ENCODE measurements at regions not wholly inside any gene's neighbourhood (a gene's known extent, or its start where the extent isn't known, plus 50 kb on each side); places are given as distances from the start of the nearest gene placed in this dataset.

DNA sequence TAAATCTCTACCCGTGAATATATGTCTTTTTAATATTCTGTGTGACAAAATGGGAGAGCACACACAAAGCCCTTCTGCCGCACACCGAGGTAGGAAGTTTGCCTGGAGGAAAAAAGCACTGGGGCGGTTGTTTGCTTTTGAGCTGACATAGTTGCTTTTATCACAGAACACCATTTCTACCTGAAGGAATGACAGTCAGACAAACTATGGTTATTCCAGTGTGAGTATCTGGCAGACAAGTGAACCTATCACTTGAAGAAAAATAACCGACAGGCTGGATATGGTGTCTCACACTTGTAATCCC, 67.6 kb upstream of the SERTAD2 start (continued):
- TF ChIP-seq, protein P1, sequence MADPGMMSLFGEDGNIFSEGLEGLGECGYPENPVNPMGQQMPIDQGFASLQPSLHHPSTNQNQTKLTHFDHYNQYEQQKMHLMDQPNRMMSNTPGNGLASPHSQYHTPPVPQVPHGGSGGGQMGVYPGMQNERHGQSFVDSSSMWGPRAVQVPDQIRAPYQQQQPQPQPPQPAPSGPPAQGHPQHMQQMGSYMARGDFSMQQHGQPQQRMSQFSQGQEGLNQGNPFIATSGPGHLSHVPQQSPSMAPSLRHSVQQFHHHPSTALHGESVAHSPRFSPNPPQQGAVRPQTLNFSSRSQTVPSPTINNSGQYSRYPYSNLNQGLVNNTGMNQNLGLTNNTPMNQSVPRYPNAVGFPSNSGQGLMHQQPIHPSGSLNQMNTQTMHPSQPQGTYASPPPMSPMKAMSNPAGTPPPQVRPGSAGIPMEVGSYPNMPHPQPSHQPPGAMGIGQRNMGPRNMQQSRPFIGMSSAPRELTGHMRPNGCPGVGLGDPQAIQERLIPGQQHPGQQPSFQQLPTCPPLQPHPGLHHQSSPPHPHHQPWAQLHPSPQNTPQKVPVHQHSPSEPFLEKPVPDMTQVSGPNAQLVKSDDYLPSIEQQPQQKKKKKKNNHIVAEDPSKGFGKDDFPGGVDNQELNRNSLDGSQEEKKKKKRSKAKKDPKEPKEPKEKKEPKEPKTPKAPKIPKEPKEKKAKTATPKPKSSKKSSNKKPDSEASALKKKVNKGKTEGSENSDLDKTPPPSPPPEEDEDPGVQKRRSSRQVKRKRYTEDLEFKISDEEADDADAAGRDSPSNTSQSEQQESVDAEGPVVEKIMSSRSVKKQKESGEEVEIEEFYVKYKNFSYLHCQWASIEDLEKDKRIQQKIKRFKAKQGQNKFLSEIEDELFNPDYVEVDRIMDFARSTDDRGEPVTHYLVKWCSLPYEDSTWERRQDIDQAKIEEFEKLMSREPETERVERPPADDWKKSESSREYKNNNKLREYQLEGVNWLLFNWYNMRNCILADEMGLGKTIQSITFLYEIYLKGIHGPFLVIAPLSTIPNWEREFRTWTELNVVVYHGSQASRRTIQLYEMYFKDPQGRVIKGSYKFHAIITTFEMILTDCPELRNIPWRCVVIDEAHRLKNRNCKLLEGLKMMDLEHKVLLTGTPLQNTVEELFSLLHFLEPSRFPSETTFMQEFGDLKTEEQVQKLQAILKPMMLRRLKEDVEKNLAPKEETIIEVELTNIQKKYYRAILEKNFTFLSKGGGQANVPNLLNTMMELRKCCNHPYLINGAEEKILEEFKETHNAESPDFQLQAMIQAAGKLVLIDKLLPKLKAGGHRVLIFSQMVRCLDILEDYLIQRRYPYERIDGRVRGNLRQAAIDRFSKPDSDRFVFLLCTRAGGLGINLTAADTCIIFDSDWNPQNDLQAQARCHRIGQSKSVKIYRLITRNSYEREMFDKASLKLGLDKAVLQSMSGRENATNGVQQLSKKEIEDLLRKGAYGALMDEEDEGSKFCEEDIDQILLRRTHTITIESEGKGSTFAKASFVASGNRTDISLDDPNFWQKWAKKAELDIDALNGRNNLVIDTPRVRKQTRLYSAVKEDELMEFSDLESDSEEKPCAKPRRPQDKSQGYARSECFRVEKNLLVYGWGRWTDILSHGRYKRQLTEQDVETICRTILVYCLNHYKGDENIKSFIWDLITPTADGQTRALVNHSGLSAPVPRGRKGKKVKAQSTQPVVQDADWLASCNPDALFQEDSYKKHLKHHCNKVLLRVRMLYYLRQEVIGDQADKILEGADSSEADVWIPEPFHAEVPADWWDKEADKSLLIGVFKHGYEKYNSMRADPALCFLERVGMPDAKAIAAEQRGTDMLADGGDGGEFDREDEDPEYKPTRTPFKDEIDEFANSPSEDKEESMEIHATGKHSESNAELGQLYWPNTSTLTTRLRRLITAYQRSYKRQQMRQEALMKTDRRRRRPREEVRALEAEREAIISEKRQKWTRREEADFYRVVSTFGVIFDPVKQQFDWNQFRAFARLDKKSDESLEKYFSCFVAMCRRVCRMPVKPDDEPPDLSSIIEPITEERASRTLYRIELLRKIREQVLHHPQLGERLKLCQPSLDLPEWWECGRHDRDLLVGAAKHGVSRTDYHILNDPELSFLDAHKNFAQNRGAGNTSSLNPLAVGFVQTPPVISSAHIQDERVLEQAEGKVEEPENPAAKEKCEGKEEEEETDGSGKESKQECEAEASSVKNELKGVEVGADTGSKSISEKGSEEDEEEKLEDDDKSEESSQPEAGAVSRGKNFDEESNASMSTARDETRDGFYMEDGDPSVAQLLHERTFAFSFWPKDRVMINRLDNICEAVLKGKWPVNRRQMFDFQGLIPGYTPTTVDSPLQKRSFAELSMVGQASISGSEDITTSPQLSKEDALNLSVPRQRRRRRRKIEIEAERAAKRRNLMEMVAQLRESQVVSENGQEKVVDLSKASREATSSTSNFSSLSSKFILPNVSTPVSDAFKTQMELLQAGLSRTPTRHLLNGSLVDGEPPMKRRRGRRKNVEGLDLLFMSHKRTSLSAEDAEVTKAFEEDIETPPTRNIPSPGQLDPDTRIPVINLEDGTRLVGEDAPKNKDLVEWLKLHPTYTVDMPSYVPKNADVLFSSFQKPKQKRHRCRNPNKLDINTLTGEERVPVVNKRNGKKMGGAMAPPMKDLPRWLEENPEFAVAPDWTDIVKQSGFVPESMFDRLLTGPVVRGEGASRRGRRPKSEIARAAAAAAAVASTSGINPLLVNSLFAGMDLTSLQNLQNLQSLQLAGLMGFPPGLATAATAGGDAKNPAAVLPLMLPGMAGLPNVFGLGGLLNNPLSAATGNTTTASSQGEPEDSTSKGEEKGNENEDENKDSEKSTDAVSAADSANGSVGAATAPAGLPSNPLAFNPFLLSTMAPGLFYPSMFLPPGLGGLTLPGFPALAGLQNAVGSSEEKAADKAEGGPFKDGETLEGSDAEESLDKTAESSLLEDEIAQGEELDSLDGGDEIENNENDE (IDR thresholded peaks at IDR 0.05; ENCODE audit: insufficient replicate concordance, low read length), result no peak

All from H1 (cell line).